Stimulated activated CD8-positive, alpha-beta memory T cell treated with anti-CD3 and anti-CD28 coated beads, Interleukin-7, amount 100 ng/mL, for 4 hours (primary cell): ENCODE measurements at regions not wholly inside any gene's neighbourhood (a gene's known extent, or its start where the extent isn't known, plus 50 kb on each side); places are given as distances from the start of the nearest gene placed in this dataset.
"Not testable (repeated sequence)": the region's sequence is repeated elsewhere in the genome, so short reads cannot be mapped to it uniquely, and the experiment has no call there.

Experiments used
- DNase-seq, 2 donors: peaks; one replicate each; pipeline ENCODE4 v3.0.0-alpha.2; 2020; ENCODE audit warnings: low read depth in 2 of 2

DNA sequence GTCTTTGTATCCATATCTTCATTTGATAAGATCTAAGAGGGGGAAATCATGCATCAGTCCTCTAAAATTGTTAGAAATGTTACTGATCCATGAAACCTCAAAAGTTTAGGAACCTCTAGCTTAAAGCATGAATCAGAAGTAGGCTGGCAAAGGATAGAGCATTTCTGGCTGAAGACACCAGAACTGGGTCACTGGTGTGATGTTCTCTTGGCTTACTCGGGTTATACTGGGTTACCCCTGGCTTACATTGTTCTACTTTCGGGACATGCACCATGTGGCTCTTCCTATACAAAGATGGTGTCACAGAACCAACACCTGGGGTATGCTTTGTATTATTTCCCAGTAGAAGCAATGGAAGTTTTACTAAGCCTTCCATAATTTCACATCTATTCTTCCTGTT lies 83.2 kb upstream of the TNP1 start:
- no peak for DNase-seq

DNA sequence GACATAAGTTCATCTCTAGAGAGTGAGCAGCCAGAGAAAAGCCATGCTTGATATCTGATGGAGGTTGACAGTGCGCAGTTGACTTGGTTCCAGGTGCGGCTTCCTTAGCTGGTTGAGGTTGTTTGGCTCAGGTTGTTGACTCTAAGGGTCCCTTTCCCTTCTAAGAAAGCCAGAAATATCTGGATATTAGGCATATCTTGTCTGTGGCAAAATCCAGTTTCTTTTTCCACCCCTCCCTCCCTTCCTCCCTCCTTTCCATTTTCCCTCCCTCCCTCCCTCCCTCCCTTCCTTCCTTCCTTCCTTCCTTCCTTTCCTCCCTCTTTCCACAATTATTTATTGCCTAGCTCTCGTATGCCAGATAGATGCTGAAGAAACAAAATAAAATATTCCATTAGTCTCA lies 82.6 kb upstream of the TNP1 start:
- DNase-seq, result no peak

DNA sequence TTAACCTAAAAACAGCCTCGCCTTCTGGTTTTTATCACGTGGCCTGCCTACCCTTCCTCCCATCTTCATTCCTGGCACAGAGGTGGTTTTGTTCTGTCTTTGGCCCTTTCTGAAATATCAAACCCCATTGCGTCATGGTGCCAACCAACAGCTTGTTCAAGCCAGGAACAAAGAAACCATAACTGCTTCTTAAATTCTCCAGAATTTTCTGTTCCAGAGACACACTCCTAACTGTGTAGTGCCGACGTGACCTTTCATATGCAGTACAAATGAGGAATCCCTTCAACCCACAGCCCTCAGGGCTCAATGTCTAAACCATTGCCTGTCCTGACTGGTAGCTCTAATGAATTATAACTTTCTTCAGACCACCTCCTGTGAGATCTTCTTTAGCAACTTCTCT lies 82.2 kb upstream of the TNP1 start:
- DNase-seq, result no peak

DNA sequence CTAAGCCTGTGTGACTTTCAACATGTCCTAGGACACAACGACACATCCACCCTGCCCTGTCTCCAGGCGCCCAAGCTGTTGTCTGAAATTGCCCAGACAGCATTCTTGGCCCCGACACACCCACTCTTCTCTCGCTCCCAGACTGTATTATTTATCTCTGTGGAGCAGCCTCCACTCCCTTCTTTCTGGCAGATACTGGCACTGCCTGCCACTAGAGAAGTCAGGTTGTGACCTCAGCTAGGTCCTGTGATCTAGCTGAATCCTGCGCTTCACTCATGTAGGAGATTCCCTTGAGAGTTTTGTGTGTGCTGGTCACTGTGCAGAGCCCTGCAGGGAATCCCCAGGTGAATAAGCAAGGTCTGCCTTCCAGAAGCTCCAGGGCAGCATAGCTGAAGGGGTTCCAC lies 77.1 kb upstream of the TNP1 start:
- DNase-seq, result no peak

DNA sequence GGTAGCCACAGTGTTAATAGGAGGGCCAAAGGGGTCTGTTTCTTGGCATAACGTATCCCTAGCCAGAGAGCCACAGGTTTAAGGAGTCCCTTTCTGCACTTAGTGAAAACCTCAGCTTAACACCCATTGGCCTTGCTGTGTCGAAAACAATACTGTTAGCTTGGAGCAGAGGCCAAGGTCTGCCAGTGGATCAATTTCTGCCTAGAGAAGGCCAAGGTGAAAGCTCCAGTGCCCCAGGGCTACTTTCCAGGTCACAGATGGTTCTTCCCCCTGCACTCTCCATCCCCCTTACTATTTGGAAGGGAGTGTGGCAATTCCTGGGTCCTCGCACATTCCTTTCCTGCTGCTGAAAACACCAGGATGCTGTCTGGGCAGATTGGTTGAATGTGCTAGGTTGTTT lies 74.8 kb upstream of the TNP1 start:
- DNase-seq, result no peak

DNA sequence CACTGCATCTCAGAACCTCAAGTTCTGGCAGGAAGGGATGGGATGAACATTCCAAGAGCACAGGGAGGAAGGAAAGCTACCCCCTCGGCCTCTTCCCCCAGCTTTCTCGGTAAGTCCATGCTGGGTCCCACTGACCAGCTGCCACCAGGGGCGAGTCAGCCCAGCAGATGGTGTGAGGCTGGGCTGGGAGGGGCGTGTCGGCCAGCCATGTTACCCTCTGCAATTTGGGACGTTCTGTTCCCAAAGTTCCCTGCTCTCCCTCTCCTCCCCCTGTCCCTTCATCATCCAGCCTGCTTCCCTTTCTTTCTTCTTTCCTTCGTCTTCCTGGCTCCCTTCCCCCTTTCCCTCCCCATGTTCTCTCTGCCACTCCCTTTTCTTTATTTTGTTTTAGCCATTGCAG lies 74.3 kb upstream of the TNP1 start:
- no peak for DNase-seq

DNA sequence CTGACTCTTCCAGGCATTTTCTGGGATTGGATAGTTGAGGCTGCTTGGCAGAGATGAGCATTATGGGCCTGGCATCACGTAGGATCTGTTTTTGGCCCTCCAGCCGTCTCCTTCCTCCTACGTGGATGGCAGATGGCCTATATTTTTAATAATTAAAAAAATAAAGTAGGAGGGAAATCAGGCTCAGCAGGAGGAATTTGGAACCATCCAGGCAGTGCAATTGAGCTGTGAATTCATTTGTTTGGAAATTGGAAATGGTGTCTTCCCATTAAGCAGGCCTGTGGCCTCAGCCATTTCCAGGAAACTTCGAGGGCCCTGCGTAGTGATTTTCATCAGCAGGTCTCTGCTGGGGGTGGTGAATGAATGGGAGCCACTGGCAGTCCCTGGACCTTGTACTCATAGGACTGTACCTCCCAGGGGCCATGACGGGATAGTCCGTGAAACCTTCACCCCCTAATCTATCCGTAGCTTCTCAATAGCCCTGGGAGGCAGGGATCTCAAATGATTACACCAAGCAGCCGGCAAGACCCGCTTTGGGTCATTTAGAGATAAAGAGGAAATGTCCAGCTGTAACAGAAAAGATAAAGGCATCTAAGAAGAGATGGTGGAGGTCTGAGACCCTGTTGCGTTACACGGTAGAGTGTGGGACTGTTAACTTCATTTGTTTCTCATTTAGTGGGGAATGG lies 73.1 kb upstream of the TNP1 start:
- no peak for DNase-seq

DNA sequence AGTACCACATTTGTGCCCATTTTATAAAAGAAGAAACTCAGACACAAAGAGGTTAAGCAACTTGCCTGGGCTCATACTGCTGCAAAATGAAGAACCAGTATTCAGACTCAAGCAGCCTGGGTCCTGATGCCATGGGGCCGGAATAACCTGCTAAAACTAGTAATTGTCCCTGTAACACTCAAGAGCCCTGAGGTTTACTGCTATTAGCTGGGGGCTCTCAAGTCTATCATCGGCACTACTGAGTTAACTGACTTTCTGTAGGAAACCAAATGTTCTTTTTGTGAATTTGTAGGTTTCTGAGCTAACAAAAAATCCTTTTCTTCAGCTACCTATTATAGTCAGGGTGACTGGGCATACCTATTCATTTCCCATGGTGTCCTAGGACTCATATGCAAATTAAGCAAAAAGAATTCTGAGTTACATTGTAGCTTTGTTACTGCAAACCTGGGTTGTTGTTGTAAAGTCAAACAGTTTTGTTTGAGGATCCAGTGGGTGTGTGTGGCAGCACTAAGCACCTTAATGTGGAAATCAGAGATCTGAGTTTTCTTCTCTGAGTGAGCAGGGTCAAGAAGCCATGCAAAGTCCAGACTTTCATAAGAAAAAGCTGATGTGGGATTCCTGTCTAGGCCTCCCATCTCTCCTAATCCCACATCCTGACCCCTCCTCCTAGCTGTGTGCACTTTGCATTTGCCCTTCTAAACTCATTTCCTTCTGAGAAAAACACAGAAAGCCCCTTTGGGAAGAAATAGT lies 72.4 kb upstream of the TNP1 start:
- DNase-seq, result no peak

DNA sequence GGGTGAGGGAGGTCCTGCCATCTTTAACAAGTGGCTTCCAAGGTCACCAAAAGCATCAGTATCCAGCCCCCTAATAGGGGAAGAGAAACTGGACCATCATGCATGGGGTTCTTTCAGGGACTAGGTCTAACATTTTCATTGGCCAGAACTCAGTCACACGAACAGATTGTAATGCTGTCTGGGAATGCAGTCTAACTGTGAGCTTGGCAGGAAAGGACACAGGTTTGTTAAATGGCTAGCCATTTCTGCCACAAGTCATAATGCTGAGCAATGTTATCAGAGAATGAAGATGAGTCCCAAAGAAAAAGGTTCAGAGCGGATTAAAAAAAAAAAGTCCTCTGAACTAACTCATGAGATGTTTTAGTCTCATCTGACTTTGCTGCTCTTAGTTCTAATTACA lies 70.9 kb upstream of the TNP1 start:
- no peak for DNase-seq

DNA sequence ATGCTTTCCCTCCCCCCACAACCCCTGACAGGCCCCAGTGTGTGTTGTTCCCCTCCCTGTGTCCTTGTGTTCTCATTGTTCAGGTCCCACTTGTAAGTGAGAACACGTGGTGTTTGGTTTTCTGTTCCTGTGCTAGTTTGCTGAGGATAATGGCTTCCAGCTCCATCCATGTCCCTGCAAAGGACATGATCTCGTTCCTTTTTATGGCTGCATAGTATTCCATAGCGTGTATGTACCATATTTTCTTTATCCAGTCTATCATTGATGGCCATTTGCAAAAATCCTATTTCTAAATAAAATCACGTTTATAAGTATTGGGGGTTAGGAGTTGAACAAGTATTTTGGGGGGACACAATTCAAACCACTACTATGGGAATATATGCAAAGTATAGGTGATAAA lies 69.5 kb upstream of the TNP1 start:
- DNase-seq, result not testable (repeated sequence)

DNA sequence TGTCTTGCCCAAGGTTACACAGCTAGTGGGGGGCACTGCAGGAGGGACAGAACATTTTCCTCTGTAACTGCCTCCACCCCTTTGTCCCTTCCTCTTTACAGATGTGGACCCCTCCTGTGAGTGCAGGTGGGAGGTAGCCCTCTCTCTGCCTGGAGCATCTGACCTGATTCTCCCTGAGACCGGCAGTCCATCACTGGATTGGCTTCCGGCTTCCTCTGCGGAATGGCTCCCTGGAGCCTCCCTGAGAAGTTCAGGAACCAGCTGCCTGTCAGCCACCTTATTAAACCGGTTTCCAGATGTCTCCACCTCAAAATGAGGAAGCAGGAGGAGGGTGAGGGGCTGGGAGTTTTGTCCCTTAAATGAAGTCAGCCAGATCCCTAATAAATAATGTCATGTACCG lies 67.3 kb upstream of the TNP1 start:
- no peak for DNase-seq

DNA sequence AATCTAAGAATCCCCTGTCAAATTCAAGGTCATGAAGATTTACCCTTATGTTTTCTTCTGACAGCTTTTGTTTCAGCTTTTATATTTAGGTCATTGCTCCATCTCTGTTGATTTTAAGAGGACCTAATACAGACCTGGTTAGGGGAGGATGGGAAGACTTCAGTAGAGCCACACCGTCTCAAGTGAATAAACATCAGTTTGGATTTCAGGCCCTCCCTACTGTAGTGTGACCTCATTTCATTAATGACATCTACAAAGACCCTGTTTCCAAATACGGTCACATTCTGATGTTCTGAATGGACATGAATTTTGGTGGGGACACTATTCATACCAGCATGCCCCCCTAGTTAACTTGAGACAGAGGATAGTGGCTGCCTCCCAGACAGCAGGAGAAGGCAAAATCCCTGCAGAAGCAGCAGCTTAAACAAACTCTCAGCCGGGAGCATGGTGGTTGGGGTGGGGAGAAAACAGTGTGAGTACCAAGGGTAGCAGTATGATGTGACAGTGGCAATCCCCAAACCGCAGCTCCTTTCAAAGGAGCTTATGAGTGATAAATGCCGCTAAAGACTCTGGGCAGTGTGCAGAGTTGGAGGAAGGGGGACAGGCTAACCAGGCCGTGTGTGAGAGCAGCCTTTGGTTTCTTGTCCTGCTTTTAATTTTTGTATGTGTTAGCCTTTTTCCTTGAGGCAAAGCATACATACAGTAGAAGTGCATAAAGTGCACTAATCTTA lies 65.9 kb upstream of the TNP1 start:
- no peak for DNase-seq

DNA sequence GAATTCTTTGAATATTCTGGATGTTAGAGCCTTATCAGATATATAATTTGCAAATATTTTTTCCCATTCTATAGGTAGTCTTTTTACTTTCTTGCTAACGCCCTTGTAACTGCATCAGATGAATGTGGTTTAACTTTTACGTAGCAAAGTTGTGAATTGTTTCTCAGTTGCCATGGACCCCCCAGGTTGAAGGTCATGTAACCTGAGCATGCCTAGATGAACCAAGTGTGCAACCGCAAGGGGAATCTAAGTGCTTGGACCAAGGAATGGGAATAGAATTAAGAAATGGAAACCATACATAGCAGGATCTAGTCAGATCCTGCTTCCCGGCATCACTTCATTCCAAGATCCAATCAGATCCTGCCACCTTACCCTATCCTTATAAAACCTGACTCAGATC lies 65.1 kb upstream of the TNP1 start:
- no peak for DNase-seq

DNA sequence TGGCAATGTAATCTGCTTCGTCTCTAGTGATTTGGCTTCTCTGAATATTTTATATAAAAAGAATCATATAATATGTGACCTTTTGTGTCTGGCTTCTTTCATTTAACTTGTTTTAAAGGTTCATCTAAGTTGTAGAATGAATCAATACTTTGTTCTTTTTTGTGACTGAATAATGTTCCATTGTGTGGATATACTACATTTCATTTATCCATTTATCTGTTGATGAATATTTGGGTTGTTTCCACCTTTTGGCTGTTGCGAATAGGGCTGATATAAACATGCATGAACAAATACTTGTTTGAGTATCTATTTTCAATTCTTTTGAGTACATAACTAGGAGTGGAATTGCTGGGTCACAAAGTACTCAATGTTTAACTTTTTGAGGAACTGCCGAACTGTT lies 63.8 kb upstream of the TNP1 start:
- no peak for DNase-seq

DNA sequence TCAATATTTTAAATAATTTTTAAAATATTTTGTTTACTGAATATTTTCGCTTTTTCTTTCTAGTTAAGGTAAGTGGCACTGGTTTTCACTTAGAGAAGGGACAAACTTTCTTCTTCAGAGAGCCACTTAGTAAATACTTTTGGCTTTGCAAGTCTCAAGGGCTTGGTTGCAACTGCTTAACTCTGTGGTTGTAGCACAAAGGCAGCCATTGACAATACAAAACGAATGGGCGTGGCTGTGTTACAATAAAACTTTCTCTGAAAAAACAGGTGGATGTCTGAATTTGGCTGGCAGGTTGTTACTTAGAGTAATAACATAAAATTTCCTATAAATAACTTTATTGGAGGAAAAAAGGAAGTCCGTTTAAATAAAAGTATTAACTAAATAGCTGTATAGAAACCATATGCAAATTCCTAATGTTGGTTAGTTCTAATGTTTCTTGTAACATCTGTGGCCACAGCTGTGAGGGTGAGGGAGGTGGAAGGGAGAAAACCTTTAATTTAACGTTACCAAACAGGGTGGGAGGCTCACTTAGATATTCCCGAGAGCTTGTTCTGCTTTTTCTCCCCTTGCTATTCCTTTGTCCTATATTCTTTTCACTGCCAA lies 62.4 kb upstream of the TNP1 start:
- DNase-seq, result no peak

DNA sequence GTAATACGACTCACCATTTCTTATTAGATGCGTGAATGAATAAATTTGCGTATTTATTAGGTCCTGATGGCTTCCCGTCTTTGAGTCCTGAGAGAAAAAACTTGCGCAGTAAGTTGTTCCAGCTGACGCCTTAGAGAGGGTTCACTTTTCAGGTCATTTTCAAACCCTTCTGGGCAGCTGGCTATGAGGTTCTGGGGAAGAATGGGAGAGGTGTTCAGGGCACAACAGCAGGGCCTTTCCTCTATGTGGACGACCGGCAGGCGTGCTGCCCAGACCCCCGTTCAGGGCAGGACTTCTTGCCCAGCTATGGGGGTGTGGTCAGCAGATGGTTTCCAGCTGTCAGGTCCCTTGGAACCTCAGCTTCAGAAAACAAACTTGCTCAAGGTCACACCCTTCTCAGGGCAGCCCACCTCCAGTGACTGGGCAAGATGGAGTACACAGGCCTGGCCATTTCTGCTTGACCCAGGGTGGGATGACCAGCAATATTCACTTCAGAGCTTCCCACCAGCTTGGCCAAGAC lies 61.1 kb upstream of the TNP1 start:
- DNase-seq, result no peak

DNA sequence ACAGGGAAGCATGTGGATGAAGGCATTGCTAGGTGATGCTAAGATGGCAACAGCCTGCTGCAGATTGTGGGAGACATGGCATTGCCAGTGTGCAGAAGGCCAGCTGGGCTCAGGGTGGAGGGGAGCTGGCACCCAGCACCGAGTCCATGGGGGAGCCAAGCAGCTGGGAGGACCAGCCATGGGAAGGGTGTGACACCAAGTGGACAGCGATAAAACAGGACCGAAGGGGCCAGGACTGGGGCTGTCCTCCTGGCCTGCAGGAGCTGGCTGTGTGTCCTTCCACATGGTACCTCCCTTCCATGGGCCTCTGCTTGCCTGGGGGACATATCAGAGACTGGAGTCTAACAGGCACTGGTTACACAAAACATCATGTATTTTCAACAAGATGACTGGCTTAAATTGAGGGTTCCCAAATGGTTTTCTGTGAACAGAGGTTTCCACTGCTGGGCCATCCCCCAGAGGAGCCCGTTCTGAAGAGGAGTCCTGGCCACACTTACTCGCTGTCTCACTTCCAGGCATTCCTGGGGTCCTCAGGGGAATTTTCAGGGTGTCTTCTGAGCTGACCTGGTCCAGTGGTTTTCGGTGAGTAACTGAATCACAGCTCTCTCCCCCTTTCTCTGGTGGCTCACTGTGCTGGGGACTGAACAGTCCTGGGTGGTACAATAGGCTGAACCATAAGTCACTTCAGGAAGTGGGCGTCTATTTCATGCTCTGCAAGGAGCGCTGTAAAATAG lies 60.4 kb upstream of the TNP1 start:
- no peak for DNase-seq

DNA sequence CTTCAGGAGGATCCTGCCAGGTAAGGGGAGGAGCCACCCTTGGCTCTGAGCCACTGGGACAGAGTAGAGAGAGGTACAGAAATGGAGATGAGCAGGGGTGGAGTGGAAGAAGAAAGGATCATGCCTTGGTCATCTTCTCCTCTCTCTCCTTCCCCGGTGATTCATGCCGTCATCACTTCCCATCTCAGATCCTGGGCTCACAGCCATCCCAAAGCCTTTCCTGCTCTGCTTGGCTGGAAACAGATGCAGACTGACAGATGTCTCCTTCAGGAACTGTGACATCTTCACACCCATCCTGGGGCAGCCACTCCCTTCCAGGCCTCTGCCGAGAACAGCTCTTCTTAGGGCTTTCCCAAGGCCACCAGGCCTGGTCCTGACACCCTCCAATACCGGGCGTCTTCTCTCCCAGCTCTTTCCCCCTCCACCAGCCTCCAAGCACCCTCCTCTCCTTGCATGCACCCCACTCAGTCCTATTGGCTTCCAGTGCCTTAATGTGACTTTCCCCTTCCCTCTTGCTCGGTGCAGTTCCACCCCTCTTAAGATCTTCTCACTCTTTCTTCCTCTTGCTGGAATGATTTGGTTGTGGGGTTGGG lies 58.3 kb upstream of the TNP1 start:
- DNase-seq, result no peak

DNA sequence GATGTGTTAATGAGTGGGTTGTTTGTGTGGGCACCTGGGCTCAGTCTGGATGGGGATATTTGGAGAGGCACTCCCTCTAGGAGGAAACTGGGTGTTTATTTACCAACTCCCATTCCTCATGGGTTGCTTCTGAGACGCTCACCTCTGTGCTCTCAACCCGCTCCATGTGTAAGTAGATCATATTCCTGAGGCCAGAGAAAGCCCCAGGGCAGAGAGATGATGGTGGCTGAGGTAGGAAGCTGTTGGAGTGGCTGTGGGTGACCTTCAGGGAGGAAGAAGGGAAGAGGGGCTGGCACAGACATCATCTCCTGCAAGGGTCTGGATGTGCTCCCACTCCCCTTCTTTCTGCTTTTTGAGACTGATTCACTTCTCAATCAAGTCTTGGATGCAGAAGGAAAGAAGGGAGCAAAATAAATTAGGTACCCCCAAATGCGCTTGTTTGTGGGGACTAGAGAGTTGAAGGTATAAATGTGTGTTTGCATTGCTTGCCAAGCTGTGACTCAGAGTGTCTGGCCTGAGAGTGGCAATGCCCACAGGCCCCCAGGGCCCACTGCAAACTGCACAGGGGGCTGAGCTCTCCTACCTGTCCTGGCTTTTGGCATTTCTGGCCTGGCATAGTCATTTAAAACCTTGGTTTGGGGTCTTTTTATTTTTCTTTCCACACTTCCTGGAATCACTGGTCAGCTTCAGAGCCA lies 57.2 kb upstream of the TNP1 start:
- no peak for DNase-seq

DNA sequence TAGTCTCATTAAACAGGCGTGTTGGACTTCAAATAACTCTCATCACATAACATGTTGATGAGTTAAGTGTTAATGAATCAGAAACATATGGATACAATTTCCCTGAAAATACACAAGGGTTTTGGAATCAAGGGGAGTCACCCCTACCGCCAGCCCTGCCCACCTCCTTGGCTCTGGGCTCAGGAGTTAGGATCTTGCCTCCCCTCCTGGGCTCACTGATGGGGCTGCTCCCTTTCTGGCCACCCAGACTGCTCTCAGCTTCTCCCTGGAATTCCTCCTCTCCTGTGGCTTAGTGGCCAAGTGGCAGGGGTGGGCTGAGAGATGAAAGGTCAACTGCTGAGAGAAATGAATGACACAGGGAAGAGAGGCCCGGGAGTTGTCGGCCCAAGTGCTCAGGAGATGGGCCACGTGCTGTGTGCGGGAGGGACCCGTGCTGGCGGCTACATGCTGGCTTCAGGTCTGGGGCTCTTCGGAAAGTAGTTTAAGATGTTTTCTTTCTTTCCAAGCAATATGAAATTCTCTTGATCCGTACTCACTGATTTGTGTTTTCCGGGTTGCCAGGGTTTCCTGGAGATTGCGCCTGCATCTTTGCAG lies 55.8 kb upstream of the TNP1 start:
- no peak for DNase-seq
